HEK293 (cell line): ENCODE measurements at regions not wholly inside any gene's neighbourhood (a gene's known extent, or its start where the extent isn't known, plus 50 kb on each side); places are given as distances from the start of the nearest gene placed in this dataset.

Experiments
- MYNN ChIP-seq: fragments of 450-650 bp; formaldehyde crosslinking; IDR thresholded peaks from 2 replicates; pipeline ENCODE4 v1.5.1; 2016; ENCODE audit warnings: missing biosample characterization, missing genetic modification characterization, borderline replicate concordance
- ZNF146 ChIP-seq: fragments of 450-650 bp; formaldehyde crosslinking; IDR thresholded peaks from 2 replicates; pipeline ENCODE4 v1.5.1; 2016; ENCODE audit warnings: missing biosample characterization, missing genetic modification characterization
- TF ChIP-seq, protein P1 (sequence below): fragments of 450-650 bp; formaldehyde crosslinking; IDR thresholded peaks from 2 replicates; pipeline ENCODE4 v1.5.1; 2016; ENCODE audit warnings: missing biosample characterization, missing genetic modification characterization
- TF ChIP-seq, protein P2 (sequence below): fragments of 450-650 bp; formaldehyde crosslinking; IDR thresholded peaks from 2 replicates; pipeline ENCODE4 v1.5.1; 2016; ENCODE audit warnings: missing biosample characterization, missing genetic modification characterization

DNA sequence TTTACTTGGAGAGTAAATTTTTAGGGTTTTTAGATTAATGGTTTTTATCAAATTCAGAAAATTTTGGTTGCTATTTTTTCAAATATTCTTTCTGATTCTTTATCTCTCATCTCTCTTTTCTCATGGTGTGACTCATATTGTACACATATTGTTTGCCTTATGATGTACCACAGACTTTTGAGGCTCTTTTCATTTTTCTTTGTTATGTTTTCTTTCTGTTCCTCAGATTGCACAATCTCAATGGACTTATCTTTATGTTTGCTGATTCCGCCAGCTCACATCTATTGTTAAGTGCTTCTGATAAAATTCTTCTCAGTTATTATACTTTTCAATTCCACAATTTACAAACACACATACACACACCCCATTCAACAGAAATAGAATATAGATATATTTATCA, 168.2 kb upstream of the IGFBP3 start:
- TF ChIP-seq MYNN (tag by site-specific recombination) (no peak), ZNF146 (tag by site-specific recombination) (no peak)
- TF ChIP-seq, protein P1, sequence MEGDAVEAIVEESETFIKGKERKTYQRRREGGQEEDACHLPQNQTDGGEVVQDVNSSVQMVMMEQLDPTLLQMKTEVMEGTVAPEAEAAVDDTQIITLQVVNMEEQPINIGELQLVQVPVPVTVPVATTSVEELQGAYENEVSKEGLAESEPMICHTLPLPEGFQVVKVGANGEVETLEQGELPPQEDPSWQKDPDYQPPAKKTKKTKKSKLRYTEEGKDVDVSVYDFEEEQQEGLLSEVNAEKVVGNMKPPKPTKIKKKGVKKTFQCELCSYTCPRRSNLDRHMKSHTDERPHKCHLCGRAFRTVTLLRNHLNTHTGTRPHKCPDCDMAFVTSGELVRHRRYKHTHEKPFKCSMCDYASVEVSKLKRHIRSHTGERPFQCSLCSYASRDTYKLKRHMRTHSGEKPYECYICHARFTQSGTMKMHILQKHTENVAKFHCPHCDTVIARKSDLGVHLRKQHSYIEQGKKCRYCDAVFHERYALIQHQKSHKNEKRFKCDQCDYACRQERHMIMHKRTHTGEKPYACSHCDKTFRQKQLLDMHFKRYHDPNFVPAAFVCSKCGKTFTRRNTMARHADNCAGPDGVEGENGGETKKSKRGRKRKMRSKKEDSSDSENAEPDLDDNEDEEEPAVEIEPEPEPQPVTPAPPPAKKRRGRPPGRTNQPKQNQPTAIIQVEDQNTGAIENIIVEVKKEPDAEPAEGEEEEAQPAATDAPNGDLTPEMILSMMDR (tag by site-specific recombination): no peak
- TF ChIP-seq, protein P2, sequence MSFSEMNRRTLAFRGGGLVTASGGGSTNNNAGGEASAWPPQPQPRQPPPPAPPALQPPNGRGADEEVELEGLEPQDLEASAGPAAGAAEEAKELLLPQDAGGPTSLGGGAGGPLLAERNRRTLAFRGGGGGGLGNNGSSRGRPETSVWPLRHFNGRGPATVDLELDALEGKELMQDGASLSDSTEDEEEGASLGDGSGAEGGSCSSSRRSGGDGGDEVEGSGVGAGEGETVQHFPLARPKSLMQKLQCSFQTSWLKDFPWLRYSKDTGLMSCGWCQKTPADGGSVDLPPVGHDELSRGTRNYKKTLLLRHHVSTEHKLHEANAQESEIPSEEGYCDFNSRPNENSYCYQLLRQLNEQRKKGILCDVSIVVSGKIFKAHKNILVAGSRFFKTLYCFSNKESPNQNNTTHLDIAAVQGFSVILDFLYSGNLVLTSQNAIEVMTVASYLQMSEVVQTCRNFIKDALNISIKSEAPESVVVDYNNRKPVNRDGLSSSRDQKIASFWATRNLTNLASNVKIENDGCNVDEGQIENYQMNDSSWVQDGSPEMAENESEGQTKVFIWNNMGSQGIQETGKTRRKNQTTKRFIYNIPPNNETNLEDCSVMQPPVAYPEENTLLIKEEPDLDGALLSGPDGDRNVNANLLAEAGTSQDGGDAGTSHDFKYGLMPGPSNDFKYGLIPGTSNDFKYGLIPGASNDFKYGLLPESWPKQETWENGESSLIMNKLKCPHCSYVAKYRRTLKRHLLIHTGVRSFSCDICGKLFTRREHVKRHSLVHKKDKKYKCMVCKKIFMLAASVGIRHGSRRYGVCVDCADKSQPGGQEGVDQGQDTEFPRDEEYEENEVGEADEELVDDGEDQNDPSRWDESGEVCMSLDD (tag by site-specific recombination): no peak
